ENCODE measurements at regions not wholly inside any gene's neighbourhood (a gene's known extent, or its start where the extent isn't known, plus 50 kb on each side); places are given as distances from the start of the nearest gene placed in this dataset.

DNA sequence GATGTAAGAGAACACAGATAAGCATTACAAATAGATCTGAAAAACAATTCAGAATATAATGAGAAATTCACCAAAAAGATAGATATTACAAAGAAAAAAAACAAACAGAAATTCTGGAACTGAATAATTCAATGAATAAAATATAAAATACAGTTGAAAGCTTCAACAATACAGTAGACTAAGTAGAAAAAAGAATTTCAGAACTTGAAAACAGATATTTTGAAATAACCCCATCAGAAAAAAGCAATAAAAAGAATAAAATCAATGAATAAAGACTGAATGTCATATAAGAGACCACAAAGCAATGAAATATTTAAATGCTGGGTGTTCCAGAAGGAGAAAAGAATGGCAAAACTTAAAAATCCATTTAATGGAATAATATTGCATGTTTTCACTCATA, 611.4 kb upstream of the GHITM start:
- peaks cover 0 to 10% of the 10 kb centered on the region in 2 donors for H3K9me3 ChIP-seq
- no peaks in the 10 kb centered on the region for H3K4me1 ChIP-seq
- DNase-seq: no peak
- no peaks in the 10 kb centered on the region for H3K36me3 ChIP-seq
- intact Hi-C loops (cut with DNase I; ENCODE audit: low total_unique reads): no loop called here
- no peak overlapping the region for H3K27ac ChIP-seq
- no peaks in the 10 kb centered on the region for H3K27me3 ChIP-seq
- H3K4me3 ChIP-seq: no peak overlapping the region
- TF ChIP-seq, protein P1, sequence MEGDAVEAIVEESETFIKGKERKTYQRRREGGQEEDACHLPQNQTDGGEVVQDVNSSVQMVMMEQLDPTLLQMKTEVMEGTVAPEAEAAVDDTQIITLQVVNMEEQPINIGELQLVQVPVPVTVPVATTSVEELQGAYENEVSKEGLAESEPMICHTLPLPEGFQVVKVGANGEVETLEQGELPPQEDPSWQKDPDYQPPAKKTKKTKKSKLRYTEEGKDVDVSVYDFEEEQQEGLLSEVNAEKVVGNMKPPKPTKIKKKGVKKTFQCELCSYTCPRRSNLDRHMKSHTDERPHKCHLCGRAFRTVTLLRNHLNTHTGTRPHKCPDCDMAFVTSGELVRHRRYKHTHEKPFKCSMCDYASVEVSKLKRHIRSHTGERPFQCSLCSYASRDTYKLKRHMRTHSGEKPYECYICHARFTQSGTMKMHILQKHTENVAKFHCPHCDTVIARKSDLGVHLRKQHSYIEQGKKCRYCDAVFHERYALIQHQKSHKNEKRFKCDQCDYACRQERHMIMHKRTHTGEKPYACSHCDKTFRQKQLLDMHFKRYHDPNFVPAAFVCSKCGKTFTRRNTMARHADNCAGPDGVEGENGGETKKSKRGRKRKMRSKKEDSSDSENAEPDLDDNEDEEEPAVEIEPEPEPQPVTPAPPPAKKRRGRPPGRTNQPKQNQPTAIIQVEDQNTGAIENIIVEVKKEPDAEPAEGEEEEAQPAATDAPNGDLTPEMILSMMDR (IDR thresholded peaks at IDR 0.05): no peak
- no peak for TF ChIP-seq POLR2A (IDR thresholded peaks at IDR 0.05)

DNA sequence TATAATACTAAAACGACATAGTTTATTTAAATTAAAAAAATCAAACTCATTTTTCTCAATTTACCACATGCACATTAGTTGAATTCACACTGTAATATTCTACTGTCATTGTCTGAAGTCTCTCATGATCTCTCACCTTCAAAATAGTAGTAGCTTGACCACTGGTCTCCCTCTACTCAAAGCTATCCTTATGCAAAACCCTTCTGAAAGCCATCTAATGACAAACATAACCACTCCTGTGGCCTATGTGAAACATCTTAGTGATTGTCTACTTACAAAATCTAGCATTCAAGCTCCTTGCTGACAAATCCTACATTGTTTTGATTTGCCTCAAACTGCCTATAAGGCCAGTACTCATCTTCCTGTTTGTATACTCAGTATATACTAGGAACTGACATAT, 606.0 kb upstream of the GHITM start:
- Histone ChIP-seq H3K27ac (no peak overlapping the region), H3K27me3 (no peaks in the 10 kb centered on the region), H3K36me3 (no peaks in the 10 kb centered on the region), H3K9me3 (peaks cover 0 to under 1% of the 10 kb centered on the region in 2 donors), H3K4me3 (no peak overlapping the region), H3K4me1 (no peaks in the 10 kb centered on the region)
- DNase-seq: no peak
- TF ChIP-seq, protein P1 (IDR thresholded peaks at IDR 0.05): no peak
- TF ChIP-seq POLR2A (IDR thresholded peaks at IDR 0.05): no peak
- intact Hi-C loops (cut with DNase I; ENCODE audit: low total_unique reads): no loop called here

DNA sequence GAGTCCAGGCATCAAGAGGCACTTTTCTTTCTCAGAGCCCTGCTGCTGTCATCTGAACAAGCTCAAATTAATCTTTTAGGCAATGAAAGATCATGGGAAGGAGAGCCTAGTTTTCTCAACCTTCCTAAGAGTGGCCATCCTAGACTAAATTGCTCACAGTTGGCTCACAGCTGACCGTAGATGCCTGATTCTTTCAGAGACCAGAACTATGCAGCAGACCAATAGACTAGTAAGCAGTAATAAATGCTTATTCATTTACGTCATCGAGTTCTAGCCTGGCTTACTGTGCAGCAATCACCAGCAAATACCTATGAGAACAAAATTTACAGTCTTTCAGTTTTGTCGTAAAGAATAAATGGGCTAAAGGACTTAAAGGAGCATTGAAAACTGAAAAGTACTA, 602.9 kb upstream of the GHITM start:
- H3K9me3 ChIP-seq: no peaks in the 10 kb centered on the region
- no peak overlapping the region for H3K4me3 ChIP-seq
- DNase-seq: no peak
- no peaks in the 10 kb centered on the region for H3K27me3 ChIP-seq
- no peak overlapping the region for H3K27ac ChIP-seq
- no peaks in the 10 kb centered on the region for H3K4me1 ChIP-seq
- TF ChIP-seq, protein P1 (IDR thresholded peaks at IDR 0.05): no peak
- TF ChIP-seq POLR2A (IDR thresholded peaks at IDR 0.05): no peak
- no peaks in the 10 kb centered on the region for H3K36me3 ChIP-seq
- intact Hi-C loops (cut with DNase I; ENCODE audit: low total_unique reads): no loop called here

DNA sequence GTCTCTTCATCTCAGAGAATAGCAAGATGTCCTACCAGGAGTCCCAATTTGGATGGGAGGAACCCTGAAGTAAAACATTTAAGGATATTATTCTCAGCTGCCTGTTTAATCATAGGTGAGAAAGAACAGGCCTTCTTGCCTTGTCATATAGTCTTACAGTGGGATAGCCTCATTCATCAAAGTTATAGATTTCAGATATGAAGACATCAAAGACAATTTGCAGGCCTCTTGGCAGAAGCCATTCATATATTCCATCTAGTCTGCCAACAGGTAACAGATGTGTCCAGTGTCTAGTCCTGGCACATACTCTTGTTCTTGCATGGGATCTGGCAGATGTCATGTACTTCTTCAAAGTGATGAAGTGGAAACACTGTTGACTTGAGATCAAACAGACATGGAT, 601.3 kb upstream of the GHITM start:
- TF ChIP-seq, protein P1 (IDR thresholded peaks at IDR 0.05): no peak
- TF ChIP-seq POLR2A (IDR thresholded peaks at IDR 0.05): no peak
- Histone ChIP-seq H3K9me3 (no peaks in the 10 kb centered on the region), H3K4me3 (no peak overlapping the region), H3K27ac (no peak overlapping the region), H3K27me3 (no peaks in the 10 kb centered on the region), H3K4me1 (no peaks in the 10 kb centered on the region), H3K36me3 (no peaks in the 10 kb centered on the region)
- DNase-seq: no peak
- intact Hi-C loops (cut with DNase I; ENCODE audit: low total_unique reads): no loop called here

DNA sequence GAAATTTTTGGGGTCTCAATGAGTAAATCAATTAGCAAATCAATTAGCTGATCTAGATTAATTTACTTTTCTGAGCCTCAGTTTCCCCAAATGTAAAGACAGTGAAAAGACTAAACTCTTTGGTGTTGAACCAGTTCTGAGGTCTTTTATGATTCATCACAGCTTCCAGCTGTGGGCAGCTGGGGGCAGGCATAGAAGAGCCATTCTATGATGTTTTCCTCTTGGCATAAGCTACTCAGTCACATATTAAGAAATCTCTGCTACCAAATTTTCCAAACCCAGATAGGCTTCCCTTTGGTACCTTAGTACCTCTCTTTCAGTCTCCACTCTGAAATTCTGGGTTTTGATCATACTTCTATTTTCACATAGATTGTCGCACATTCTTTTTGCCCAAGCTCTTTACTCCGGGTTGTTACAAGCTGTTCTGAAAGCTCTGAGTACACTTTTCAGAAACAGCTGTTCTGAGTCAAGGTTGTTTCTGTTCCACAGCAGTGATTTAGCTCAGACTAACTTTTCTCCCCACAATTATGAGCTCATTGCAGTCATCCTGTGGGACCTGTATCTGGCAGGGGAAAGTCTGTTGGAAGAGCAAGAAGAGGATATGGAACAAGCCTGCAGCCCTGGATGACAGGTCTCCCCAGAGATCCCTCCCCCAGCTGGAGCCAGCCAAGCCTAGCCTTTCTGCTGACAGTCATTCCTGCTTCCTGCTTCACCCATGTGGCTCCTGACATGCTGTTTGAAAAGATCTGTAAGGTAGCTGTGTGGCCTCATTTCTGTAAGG, 599.6 kb upstream of the GHITM start:
- H3K4me3 ChIP-seq: no peak overlapping the region
- H3K9me3 ChIP-seq: no peaks in the 10 kb centered on the region
- peak; percentile 13 to 72 for DNase-seq
- TF ChIP-seq, protein P1 (IDR thresholded peaks at IDR 0.05): no peak
- TF ChIP-seq POLR2A (IDR thresholded peaks at IDR 0.05): no peak
- no peaks in the 10 kb centered on the region for H3K27me3 ChIP-seq
- H3K4me1 ChIP-seq: no peaks in the 10 kb centered on the region
- no peaks in the 10 kb centered on the region for H3K36me3 ChIP-seq
- no peak overlapping the region for H3K27ac ChIP-seq
- intact Hi-C loops (cut with DNase I; ENCODE audit: low total_unique reads): no loop called here

Measured in uterus (tissue), 3 donors.